ENCODE measurements at regions not wholly inside any gene's neighbourhood (a gene's known extent, or its start where the extent isn't known, plus 50 kb on each side); places are given as distances from the start of the nearest gene placed in this dataset.

GRCh38 chr5:1642221-1642620 is 118.5 kb upstream of the LPCAT1 start:
- no peak for DNase-seq (ENCODE audit: extremely low read depth, low read depth)

GRCh38 chr5:1641560-1642166 is 117.9 kb upstream of the LPCAT1 start:
- TF ChIP-seq, protein P1, sequence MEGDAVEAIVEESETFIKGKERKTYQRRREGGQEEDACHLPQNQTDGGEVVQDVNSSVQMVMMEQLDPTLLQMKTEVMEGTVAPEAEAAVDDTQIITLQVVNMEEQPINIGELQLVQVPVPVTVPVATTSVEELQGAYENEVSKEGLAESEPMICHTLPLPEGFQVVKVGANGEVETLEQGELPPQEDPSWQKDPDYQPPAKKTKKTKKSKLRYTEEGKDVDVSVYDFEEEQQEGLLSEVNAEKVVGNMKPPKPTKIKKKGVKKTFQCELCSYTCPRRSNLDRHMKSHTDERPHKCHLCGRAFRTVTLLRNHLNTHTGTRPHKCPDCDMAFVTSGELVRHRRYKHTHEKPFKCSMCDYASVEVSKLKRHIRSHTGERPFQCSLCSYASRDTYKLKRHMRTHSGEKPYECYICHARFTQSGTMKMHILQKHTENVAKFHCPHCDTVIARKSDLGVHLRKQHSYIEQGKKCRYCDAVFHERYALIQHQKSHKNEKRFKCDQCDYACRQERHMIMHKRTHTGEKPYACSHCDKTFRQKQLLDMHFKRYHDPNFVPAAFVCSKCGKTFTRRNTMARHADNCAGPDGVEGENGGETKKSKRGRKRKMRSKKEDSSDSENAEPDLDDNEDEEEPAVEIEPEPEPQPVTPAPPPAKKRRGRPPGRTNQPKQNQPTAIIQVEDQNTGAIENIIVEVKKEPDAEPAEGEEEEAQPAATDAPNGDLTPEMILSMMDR (IDR thresholded peaks at IDR 0.05; ENCODE audit: low read depth, low read length): peak; percentile 100
- peak; percentile 74 for DNase-seq (ENCODE audit: extremely low read depth, low read depth)

More at GRCh38 chr5:1642221-1642620, 118.5 kb upstream of the LPCAT1 start:
- TF ChIP-seq, protein P1 (IDR thresholded peaks at IDR 0.05; ENCODE audit: low read depth, low read length): no peak

GRCh38 chr5:1641041-1641440 is 117.3 kb upstream of the LPCAT1 start:
- no peak for DNase-seq (ENCODE audit: extremely low read depth, low read depth)

GRCh38 chr5:1640421-1640881 is 116.7 kb upstream of the LPCAT1 start:
- TF ChIP-seq, protein P1 (IDR thresholded peaks at IDR 0.05; ENCODE audit: low read depth, low read length): no peak
- DNase-seq (ENCODE audit: extremely low read depth, low read depth): no peak

More at GRCh38 chr5:1641041-1641440, 117.3 kb upstream of the LPCAT1 start:
- TF ChIP-seq, protein P1 (IDR thresholded peaks at IDR 0.05; ENCODE audit: low read depth, low read length): no peak

DNA sequence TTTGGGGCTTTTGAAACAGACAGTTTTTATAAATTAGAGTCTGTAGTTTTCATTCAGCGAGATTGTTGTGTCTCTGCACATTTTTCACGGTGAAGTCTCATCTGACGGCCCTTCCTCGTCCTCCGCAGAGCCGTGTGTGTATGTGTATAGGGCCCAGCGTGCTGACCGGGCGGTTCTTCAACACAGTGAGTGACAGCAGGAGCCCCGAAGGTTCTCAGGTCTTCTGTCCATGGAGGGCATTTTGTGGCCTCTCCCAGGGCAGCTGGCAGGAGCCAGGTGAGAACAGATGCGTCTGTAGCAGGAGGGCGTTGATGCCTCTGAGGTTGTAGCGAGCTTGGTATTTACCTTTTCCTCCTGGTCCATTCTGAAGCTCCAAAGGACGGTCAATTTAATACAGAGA is 116.0 kb upstream of the LPCAT1 start:
- DNase-seq (ENCODE audit: extremely low read depth, low read depth): no peak
- TF ChIP-seq, protein P1 (IDR thresholded peaks at IDR 0.05; ENCODE audit: low read depth, low read length): no peak

DNA sequence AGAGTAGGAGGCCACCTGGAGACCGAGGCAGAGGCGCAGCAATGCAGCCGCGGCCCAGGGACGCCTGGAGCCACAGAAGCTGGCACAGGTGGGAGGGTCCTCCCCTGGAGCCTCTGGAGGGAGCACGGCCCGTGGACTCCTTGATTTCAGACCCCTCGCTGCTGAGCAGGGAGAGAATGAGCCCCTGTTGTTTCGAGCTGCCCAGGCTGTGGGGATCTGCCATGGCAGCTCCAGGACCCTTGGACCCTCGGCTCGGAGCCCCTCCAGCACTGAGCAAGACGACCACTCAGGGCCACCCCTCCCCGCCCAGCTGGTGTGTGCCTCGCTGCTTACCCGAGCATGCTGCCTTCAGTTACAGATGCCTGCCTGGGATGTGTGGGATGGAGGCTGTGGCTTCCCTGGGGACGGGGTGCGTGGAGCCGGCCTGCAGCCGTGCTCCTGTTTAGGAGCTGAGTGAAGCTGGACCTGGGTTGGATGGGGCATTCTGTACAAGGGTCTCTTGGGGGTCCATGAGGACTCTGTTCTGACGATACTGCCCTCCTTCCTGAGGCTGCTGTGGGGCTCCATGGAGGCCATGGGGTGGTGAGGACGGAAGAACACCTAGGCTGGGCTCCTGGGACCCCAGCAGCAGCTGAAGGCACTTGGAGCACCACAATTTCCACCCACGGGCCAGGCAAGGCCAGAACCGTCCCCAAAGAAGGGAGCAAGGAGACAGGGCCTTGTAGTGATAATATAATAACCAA is 115.1 kb upstream of the LPCAT1 start:
- DNase-seq (ENCODE audit: extremely low read depth, low read depth): no peak

More for the DNA sequence above, 115.1 kb upstream of the LPCAT1 start:
- TF ChIP-seq, protein P1 (IDR thresholded peaks at IDR 0.05; ENCODE audit: low read depth, low read length): no peak

Data from AG09319 (cell line).